Smooth muscle cell (in vitro differentiated cells): ENCODE measurements at regions not wholly inside any gene's neighbourhood (a gene's known extent, or its start where the extent isn't known, plus 50 kb on each side); places are given as distances from the start of the nearest gene placed in this dataset.

Experiments
- DNase-seq: peaks from one replicate; lab custom pipeline; 2025; ENCODE audit not compliant: unreplicated experiment; lab: John Stamatoyannopoulos, UW
- H2AFZ ChIP-seq: fragments of 200-600 bp; sonication (generic); 2 replicates; pipeline ENCODE4 v1.6.0; 2016; ENCODE audit warnings: antibody characterized with exemption, low read depth, mild to moderate bottlenecking
- H3F3A ChIP-seq: fragments of 200-600 bp; sonication (generic); 2 replicates; pipeline ENCODE4 v1.6.0; 2017; ENCODE audit warnings: antibody characterized with exemption, low read depth
- H3K27ac ChIP-seq: fragments of 200-600 bp; sonication (generic); 2 replicates; pipeline ENCODE4 v1.5.1; 2016; ENCODE audit warnings: low read depth, mild to moderate bottlenecking
- H3K27me3 ChIP-seq: fragments of 200-600 bp; sonication (generic); 2 replicates; pipeline ENCODE4 v1.6.1; 2016; ENCODE audit warnings: low read depth, mild to moderate bottlenecking
- H3K36me3 ChIP-seq: fragments of 200-600 bp; sonication (generic); 2 replicates; pipeline ENCODE4 v1.5.1; 2016; ENCODE audit warnings: low read depth
- H3K4me1 ChIP-seq: fragments of 200-600 bp; sonication (generic); 2 replicates; pipeline ENCODE4 v1.5.1; 2016; ENCODE audit warnings: low read depth
- H3K4me2 ChIP-seq: fragments of 200-600 bp; sonication (generic); 2 replicates; pipeline ENCODE4 v1.6.0; 2016; ENCODE audit warnings: mild to moderate bottlenecking
- H3K4me3 ChIP-seq: fragments of 200-600 bp; sonication (generic); 2 replicates; pipeline ENCODE4 v1.5.1; 2016; ENCODE audit warnings: mild to moderate bottlenecking
- H3K79me2 ChIP-seq: fragments of 200-600 bp; sonication (generic); 2 replicates; pipeline ENCODE4 v1.6.0; 2016; ENCODE audit warnings: low read depth, mild to moderate bottlenecking
- H3K9ac ChIP-seq: fragments of 200-600 bp; sonication (generic); 2 replicates; pipeline ENCODE4 v1.6.0; 2016; ENCODE audit warnings: low read depth
- H3K9me3 ChIP-seq: fragments of 200-600 bp; sonication (generic); replicated peaks from 2 replicates; pipeline ENCODE4 v1.5.1; 2016; ENCODE audit warnings: low read depth
- H4K20me1 ChIP-seq: fragments of 200-600 bp; sonication (generic); 2 replicates; pipeline ENCODE4 v1.6.0; 2016; ENCODE audit warnings: low read depth
- CTCF ChIP-seq: fragments of 200-600 bp; sonication (generic); IDR thresholded peaks from 2 replicates; pipeline ENCODE4 v1.5.1; 2017; ENCODE audit warnings: borderline replicate concordance, mild to moderate bottlenecking, antibody characterized with exemption; ENCODE audit not compliant: insufficient read depth, poor library complexity, severe bottlenecking
- WGBS: methylation state at CpG from one replicate; pipeline ENCODE4 v1.1.7; 2016; ENCODE audit warnings: low lambda C conversion rate; 5-methylcytosine and 5-hydroxymethylcytosine counted together

GRCh38 chr3:167066977-167067786 lies 312.9 kb downstream of the ZBBX start:
- Histone ChIP-seq H4K20me1 (no peaks in the 10 kb centered on the region), H3K27ac (no peak overlapping the region), H3F3A (no peaks in the 10 kb centered on the region), H3K36me3 (no peaks in the 10 kb centered on the region), H2AFZ (no peak overlapping the region), H3K9me3 (no peaks in the 10 kb centered on the region), H3K4me3 (no peak overlapping the region), H3K4me2 (no peak overlapping the region), H3K9ac (no peak overlapping the region), H3K79me2 (no peaks in the 10 kb centered on the region), H3K4me1 (no peaks in the 10 kb centered on the region), H3K27me3 (no peaks in the 10 kb centered on the region)
- DNase-seq = no peak
- TF ChIP-seq CTCF = no peak
- WGBS = 72% methylated on average over 5 of the region's 5 CpGs

GRCh38 chr3:167057581-167057980 lies 322.5 kb downstream of the ZBBX start:
- no peak overlapping the region for H3K9ac ChIP-seq
- H3K4me1 ChIP-seq = no peaks in the 10 kb centered on the region
- no peaks in the 10 kb centered on the region for H3K27me3 ChIP-seq
- H3K4me3 ChIP-seq = no peak overlapping the region
- no peaks in the 10 kb centered on the region for H4K20me1 ChIP-seq
- H3K9me3 ChIP-seq = no peaks in the 10 kb centered on the region
- no peak overlapping the region for H2AFZ ChIP-seq
- TF ChIP-seq CTCF = no peak
- no peaks in the 10 kb centered on the region for H3K79me2 ChIP-seq
- WGBS = 84% methylated on average over 1 of the region's 1 CpG
- no peak overlapping the region for H3K4me2 ChIP-seq
- no peaks in the 10 kb centered on the region for H3K36me3 ChIP-seq
- no peak overlapping the region for H3K27ac ChIP-seq
- no peak for DNase-seq
- H3F3A ChIP-seq = no peaks in the 10 kb centered on the region

- H3K36me3 ChIP-seq = no peaks in the 10 kb centered on the region
- no peak overlapping the region for H2AFZ ChIP-seq
- no peaks in the 10 kb centered on the region for H4K20me1 ChIP-seq
- no peak for TF ChIP-seq CTCF
- no peak overlapping the region for H3K4me2 ChIP-seq
- DNase-seq = no peak
- no peak overlapping the region for H3K9ac ChIP-seq
- WGBS = 51% methylated on average over 2 of the region's 2 CpGs
- H3K4me1 ChIP-seq = no peaks in the 10 kb centered on the region
- no peaks in the 10 kb centered on the region for H3F3A ChIP-seq
- no peak overlapping the region for H3K27ac ChIP-seq
- H3K9me3 ChIP-seq = no peaks in the 10 kb centered on the region
- no peak overlapping the region for H3K4me3 ChIP-seq
- H3K27me3 ChIP-seq = no peaks in the 10 kb centered on the region
- no peaks in the 10 kb centered on the region for H3K79me2 ChIP-seq
Measured at GRCh38 chr3:167054926-167055325, 325.2 kb downstream of the ZBBX start.

GRCh38 chr3:167051421-167051820 lies 328.7 kb downstream of the ZBBX start:
- Histone ChIP-seq H3K36me3 (no peaks in the 10 kb centered on the region), H3K4me2 (no peak overlapping the region), H3K27ac (no peak overlapping the region), H2AFZ (no peak overlapping the region), H3K4me3 (no peak overlapping the region), H3K9me3 (no peaks in the 10 kb centered on the region), H3K79me2 (no peaks in the 10 kb centered on the region), H3F3A (no peaks in the 10 kb centered on the region), H4K20me1 (no peaks in the 10 kb centered on the region), H3K4me1 (no peaks in the 10 kb centered on the region), H3K27me3 (no peaks in the 10 kb centered on the region), H3K9ac (no peak overlapping the region)
- no peak for DNase-seq
- WGBS = 71% methylated on average over 4 of the region's 4 CpGs
- TF ChIP-seq CTCF = no peak
